ENCODE measurements at regions not wholly inside any gene's neighbourhood (a gene's known extent, or its start where the extent isn't known, plus 50 kb on each side); places are given as distances from the start of the nearest gene placed in this dataset.
A peak's percentile ranks its signal among the peaks of the same experiment; 100 is the strongest.

DNA sequence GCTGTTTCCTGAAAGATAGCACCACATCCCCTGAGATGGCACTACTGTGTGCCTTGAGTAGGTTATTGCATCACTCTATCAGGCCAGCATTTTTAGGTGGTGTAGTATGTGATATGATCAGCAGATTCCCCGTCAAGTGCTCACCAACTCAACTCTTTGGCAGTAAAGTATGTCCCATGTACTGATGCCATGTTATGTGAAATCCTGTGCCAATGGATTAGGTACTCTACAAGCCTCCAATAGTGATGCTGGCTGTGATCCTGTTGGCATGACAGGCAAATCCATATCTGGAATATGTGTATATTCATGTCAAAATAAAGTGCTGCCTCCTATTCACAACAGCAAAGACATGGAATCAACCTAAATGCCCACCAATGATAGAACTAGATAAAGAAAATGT is 137.2 kb upstream of the CAMK1G start:
- CTCF ChIA-PET, result no interaction called here
- intact Hi-C loops (cut with micrococcal nuclease), result no loop called here
- TF ChIP-seq, protein P1, sequence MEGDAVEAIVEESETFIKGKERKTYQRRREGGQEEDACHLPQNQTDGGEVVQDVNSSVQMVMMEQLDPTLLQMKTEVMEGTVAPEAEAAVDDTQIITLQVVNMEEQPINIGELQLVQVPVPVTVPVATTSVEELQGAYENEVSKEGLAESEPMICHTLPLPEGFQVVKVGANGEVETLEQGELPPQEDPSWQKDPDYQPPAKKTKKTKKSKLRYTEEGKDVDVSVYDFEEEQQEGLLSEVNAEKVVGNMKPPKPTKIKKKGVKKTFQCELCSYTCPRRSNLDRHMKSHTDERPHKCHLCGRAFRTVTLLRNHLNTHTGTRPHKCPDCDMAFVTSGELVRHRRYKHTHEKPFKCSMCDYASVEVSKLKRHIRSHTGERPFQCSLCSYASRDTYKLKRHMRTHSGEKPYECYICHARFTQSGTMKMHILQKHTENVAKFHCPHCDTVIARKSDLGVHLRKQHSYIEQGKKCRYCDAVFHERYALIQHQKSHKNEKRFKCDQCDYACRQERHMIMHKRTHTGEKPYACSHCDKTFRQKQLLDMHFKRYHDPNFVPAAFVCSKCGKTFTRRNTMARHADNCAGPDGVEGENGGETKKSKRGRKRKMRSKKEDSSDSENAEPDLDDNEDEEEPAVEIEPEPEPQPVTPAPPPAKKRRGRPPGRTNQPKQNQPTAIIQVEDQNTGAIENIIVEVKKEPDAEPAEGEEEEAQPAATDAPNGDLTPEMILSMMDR (IDR thresholded peaks at IDR 0.05), result no peak
- peaks cover 1% of the 10 kb centered on the region for H3K27me3 Mint-ChIP-seq
- no peak overlapping the region for H3K27ac Mint-ChIP-seq
- DNase-seq, result no peak
- no peaks in the 10 kb centered on the region for H3K9me3 Mint-ChIP-seq
- POLR2A ChIA-PET, result no interaction called here
- no peaks in the 10 kb centered on the region for H3K36me3 Mint-ChIP-seq (ENCODE audit: low read depth)
- no peaks in the 10 kb centered on the region for H3K4me1 Mint-ChIP-seq (ENCODE audit: low read depth)
- no peak overlapping the region for H3K4me3 Mint-ChIP-seq
- ATAC-seq, result no peak

DNA sequence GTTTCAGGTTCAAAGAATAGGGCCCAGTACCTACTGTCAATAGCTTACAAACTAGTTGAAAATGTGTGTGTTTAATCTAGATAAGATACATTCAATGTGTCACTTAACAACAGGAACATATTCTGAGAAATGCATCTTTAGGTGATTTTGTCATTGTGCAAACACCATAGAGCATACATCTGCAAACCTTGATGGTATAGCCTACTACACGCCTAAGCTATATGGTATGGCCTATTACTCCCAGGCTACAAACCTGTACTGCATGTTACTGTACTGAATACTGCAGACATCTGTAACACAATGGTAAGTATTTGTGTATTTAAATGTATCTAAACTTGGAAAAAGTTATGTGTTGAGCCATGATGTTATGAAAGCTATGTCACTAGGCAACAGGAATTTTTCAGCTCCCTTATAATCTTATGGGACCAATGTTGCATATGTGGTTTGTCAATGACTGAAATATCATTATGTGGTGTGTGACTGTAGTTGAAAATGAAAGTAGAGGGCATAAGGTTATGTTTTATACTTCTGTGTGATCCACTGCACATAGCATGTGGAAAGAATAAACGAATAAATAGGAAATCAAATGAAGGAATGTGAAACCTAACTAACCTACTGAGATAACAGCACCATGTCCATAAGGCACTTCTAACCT is 129.0 kb upstream of the CAMK1G start:
- Mint-ChIP-seq H3K27me3 (peaks cover 14% of the 10 kb centered on the region), H3K9me3 (no peaks in the 10 kb centered on the region), H3K27ac (no peak overlapping the region), H3K36me3 (ENCODE audit: low read depth) (no peaks in the 10 kb centered on the region), H3K4me3 (no peak overlapping the region), H3K4me1 (ENCODE audit: low read depth) (no peaks in the 10 kb centered on the region)
- POLR2A ChIA-PET, result no interaction called here
- ATAC-seq, result no peak
- no peak for DNase-seq
- TF ChIP-seq, protein P1 (IDR thresholded peaks at IDR 0.05), result no peak
- CTCF ChIA-PET, result interaction anchor here (0.8 to 1.6 kb wide), 3 partner anchors 11 to 59 kb away, joined by 3 to 4 read pairs (median 3); no protein-coding TSS in a partner anchor
- intact Hi-C loops (cut with micrococcal nuclease), result no loop called here

DNA sequence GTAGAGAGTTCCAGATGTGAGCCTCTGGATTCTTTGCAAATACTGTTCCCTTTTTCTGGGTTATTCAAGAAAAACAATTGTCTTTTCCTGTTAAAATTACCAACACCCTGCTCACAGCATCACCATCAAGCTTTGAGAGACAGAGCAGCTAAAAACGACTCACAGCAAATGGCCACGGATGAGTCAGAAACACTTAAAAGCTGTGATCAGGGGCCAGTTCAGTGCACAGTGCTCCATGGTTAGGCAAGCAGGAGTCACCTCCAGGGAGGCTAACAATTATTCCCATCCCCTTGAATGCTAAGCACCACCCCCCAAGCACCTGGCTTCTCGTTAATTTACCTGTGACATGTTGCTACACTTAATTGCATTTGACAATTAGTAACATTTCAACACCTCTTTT is 128.4 kb upstream of the CAMK1G start:
- Mint-ChIP-seq H3K27ac (no peak overlapping the region), H3K27me3 (peaks cover 14% of the 10 kb centered on the region), H3K36me3 (ENCODE audit: low read depth) (no peaks in the 10 kb centered on the region), H3K9me3 (no peaks in the 10 kb centered on the region), H3K4me1 (ENCODE audit: low read depth) (no peaks in the 10 kb centered on the region), H3K4me3 (no peak overlapping the region)
- DNase-seq, result peak; percentile 3
- ATAC-seq, result no peak
- ChIA-PET CTCF (interaction anchor here (0.8 to 1.6 kb wide), 3 partner anchors 10 to 58 kb away, joined by 3 to 4 read pairs (median 3); no protein-coding TSS in a partner anchor), POLR2A (no interaction called here)
- TF ChIP-seq, protein P1 (IDR thresholded peaks at IDR 0.05), result no peak
- intact Hi-C loops (cut with micrococcal nuclease), result no loop called here

DNA sequence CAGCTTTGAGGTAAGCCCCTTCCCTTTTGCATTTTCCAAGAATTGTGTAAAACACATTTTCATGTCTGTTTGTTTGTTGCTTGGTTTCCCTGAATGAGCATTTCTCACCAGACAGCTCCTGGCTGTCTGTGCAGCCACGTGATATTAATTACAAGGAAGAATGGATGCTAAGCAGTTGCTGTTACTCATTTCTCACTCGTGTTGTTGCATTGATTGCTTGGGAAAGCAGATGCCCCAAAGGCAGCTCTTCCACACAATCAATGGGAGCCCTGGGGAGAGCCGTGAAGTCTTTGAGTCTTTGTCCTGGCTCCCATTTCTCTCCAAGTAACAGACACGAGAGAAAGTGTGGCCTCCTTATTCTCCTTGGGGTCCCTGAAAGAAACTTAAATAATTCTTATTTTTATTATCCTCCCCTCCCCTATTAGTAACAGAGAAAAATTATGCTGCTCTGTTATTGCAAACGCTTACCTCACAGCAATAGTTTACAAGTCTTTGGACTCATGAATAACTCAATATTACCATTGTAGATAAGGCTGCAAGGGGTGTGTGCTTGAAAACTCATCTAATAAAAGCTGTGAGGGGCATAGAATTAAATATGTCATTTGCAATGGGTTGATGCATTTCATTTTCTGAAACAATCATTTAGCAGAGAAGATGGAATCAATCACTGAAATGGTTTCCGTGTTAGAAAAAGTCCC is 127.7 kb upstream of the CAMK1G start:
- Mint-ChIP-seq H3K36me3 (ENCODE audit: low read depth) (no peaks in the 10 kb centered on the region), H3K27ac (no peak overlapping the region), H3K4me3 (no peak overlapping the region), H3K4me1 (ENCODE audit: low read depth) (no peaks in the 10 kb centered on the region), H3K9me3 (no peaks in the 10 kb centered on the region), H3K27me3 (peaks cover 14% of the 10 kb centered on the region)
- ChIA-PET CTCF (interaction anchor here (1.1 to 1.6 kb wide), 2 partner anchors 9 to 58 kb away, joined by 3 to 4 read pairs; no protein-coding TSS in a partner anchor), POLR2A (no interaction called here)
- ATAC-seq (no peak), DNase-seq (no peak)
- intact Hi-C loops (cut with micrococcal nuclease), result no loop called here
- TF ChIP-seq, protein P1 (IDR thresholded peaks at IDR 0.05), result no peak

DNA sequence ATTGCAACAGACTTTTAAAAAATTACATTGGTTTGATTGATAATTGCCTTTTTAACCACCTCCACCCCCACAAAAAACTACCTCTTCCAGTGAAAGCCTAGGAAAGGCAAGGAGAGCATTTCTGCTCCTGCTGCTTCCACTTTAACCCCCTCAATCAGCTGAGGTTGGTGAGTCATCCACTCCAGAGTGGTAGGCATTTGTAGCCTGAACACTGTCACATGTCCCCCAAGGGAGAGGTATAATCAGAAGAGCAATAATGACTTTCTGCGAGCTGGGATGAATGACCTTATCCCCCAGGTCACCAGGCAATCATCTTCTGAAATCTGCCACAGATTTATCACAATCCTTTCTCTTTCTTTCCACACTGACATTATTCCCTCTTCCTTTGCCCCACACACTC is 126.6 kb upstream of the CAMK1G start:
- peaks cover 16% of the 10 kb centered on the region for H3K27me3 Mint-ChIP-seq
- intact Hi-C loops (cut with micrococcal nuclease), result no loop called here
- peaks cover 5% of the 10 kb centered on the region for H3K9me3 Mint-ChIP-seq
- H3K27ac Mint-ChIP-seq, result no peak overlapping the region
- no peaks in the 10 kb centered on the region for H3K4me1 Mint-ChIP-seq (ENCODE audit: low read depth)
- DNase-seq, result no peak
- POLR2A ChIA-PET, result no interaction called here
- TF ChIP-seq, protein P1 (IDR thresholded peaks at IDR 0.05), result no peak
- no peak for ATAC-seq
- CTCF ChIA-PET, result no interaction called here
- no peak overlapping the region for H3K4me3 Mint-ChIP-seq
- no peaks in the 10 kb centered on the region for H3K36me3 Mint-ChIP-seq (ENCODE audit: low read depth)
